ENCODE measurements at regions not wholly inside any gene's neighbourhood (a gene's known extent, or its start where the extent isn't known, plus 50 kb on each side); places are given as distances from the start of the nearest gene placed in this dataset.

- TF ChIP-seq CTCF (IDR thresholded peaks at IDR 0.05) (no peak), POLR2AphosphoS5 (IDR thresholded peaks at IDR 0.05) (peak in 1 of 3 donors; percentile 30), POLR2A (IDR thresholded peaks at IDR 0.05) (no peak)
These were observed 73.3 kb upstream of the UBE2E2 start for GRCh38 chr3:23129817-23130216.
